ENCODE measurements at regions not wholly inside any gene's neighbourhood (a gene's known extent, or its start where the extent isn't known, plus 50 kb on each side); places are given as distances from the start of the nearest gene placed in this dataset.

DNA sequence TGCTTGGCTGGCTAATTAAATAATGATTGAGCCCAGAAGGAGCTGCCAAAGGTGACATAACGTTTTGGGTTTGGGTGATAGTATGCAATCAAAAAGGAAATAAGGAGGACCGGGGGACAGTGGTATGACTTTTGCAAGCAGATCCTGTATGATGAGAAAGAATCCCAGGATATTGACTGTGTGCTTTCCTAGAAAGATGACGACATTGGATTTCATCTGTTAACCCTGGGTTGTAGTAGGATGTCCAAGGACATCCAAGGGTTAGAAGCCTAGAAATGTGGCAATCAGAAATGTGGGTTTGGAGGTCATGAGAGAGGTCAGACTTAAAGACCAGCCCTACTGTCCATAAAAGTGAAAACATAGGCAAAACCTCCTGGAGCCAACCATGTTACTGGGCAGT, 50.3 kb upstream of the HMHB1 start:
- DNase-seq (ENCODE audit: extremely low read depth in 1 of 11, low read depth in 9 of 11, low spot score in 4 of 11) = no peak

DNA sequence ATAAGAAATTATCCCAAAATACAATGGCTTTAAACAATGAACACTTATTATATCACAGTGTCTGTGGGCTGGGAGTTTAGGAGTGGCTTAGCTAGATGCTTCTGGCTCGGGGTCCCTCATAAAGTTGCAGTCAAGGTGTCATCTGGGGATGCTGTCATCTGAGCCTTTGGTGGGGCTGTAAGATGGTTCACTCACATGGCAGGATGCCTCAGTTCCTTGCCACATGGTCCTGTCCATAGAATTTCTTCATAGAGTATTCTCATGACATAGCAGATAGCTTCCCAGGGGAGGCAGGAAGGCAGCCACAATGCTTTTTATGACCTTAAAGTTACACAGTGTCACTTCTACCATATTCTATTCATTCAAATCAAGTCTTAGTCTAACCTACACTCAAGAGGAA, 51.2 kb upstream of the HMHB1 start:
- no peak for DNase-seq (ENCODE audit: extremely low read depth in 1 of 11, low read depth in 9 of 11, low spot score in 4 of 11)

DNA sequence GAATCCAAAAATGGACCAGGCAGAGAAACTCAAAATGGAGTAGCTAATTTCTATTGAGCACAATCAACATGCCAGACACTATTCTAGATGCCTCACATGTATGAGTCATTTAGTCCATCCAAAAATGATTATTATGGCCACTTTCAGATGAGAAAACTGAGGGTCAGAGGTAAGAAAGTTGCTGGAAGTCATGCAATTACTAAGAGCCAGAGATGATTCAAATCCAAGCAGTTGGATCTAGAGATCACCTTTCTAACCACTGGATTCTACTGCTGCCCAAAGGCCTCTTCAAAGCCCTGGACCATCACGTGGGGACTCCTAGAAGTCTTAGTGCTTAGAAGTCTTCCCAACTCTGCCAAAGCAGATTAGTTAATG, 51.8 kb upstream of the HMHB1 start:
- DNase-seq (ENCODE audit: extremely low read depth in 1 of 11, low read depth in 9 of 11, low spot score in 4 of 11) = no peak

DNA sequence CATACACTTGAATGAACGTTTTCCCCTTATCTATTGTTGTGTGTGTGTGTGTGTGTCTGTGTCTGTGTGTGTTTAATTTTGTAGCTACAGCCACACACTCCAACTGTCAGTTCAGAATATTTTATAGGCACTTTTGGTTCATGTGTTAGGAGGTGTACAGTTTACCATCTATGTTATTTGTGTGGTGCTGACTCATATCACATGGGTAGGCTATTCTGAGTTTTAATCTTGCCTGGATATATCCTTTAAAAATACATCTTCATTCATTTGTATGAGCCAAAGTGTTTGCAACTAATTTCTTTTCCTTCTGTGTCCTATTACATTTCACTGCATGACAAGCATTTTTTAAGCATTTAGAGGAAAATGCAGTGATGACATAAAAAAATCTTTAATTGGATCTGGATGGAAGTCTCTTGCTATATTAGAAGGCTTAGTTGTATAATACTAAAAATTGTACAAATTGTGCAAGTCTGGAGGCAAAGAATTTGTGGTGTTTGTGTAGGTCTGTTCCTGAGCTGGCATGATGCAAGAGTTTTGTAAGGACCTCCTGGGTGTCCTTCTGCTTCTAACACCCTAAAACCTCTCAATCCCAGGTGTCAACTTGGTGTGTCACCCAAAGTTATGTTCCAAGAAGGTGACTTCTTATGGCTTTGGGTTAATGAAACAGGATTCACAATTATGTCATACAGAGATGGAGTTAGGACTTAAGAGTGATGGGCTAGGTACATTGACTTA, 52.4 kb upstream of the HMHB1 start:
- DNase-seq (ENCODE audit: extremely low read depth in 1 of 11, low read depth in 9 of 11, low spot score in 4 of 11) = no peak

GRCh38 chr5:143758750-143759149, 53.2 kb upstream of the HMHB1 start:
- no peak for DNase-seq (ENCODE audit: extremely low read depth in 1 of 11, low read depth in 9 of 11, low spot score in 4 of 11)

DNA sequence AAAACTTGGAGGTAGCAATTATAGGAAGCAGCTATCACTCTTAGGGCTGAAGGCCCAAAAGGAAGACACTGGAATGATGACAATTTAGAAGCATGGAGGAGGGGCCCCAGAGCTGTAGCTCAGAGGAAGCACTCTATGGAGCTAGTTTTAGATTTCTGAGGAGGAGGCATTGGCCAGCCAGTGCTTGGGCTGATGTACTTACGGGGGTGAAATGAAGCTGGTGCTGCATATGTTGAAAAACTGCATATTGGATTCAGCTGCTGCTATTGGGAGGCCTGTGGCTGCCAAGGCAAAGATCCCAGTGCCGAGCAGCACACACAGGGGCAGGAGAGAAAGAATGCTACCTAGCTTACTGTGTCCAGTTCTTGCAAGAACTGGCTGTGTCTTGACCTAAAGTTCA, 53.9 kb upstream of the HMHB1 start:
- no peak for DNase-seq (ENCODE audit: extremely low read depth in 1 of 11, low read depth in 9 of 11, low spot score in 4 of 11)

DNA sequence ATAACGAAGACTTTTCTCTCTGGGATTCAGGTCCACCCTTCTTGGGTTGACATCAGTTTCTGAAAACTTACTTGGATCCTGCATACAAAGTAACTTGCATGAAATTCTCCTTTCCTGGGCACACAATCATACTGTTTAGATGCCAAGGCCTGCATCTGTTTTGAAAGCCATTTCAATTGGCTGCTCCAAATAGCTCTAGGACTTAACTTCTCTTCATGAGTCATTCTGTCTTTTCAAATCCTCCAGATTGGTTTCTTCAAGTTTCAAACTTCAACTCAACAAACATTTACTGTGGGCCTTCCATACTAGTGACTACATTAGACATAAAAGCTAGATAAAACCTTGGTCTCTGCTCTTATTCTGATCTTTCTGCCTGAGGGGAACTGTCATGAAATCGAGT, 54.8 kb upstream of the HMHB1 start:
- DNase-seq (ENCODE audit: extremely low read depth in 1 of 11, low read depth in 9 of 11, low spot score in 4 of 11) = no peak

GRCh38 chr5:143755966-143756365, 56.0 kb upstream of the HMHB1 start:
- DNase-seq (ENCODE audit: extremely low read depth in 1 of 11, low read depth in 9 of 11, low spot score in 4 of 11) = peak in 3 of 11 donors; percentile 2 to 20 (median 5)

DNA sequence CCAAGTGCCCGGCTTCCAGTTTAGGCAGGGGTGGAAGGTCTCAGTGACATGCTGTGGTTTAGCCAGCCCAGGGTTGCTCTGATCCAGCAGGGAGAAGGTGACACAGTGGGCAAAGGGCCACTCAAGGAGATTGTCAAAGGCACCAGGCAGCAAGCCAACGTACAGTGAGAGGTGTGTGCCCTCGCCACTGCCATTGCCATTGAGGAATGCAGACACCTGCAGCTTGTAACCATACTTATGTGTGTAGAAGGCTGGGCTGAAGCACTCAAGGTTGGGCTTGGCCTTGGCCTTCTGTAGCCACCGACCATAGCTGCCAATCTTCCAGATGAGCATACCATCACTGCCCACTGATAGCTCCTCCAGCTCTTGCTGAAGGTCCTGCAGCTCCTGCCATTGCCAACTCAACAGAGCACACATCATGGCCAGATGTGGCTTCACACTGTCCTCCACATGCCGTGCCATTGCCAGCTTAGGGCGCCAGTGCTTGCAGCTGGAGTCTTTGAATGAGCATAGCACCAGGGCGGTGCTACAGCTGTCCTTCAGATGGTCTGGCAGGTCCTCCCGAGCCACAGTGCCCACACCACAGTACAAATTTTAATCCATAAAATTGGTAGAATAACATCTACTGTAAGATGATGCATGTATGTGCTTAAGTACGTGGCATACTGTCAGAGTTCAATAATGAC, 59.7 kb upstream of the HMHB1 start:
- DNase-seq (ENCODE audit: extremely low read depth in 1 of 11, low read depth in 9 of 11, low spot score in 4 of 11) = no peak

DNA sequence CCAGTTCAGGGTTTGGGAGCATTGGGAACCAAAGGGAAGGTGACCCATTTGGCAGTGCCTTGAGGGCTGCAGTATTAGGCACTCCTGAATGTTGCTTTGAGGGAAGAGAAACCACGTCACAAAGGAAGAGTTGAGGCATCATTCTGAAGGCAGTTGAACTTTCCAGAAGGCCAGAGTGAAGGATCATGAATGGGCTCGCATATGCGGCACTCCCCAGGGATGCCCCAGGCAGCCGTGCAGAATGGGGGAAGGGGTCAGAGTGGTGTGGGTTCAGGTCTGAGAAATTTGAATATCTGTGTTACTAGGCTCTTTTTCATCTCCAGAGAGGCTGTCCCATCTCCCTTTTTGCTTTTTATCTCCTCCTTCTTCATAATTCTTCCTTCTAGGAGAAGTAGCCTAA, 60.6 kb upstream of the HMHB1 start:
- DNase-seq (ENCODE audit: extremely low read depth in 1 of 11, low read depth in 9 of 11, low spot score in 4 of 11) = no peak

- DNase-seq (ENCODE audit: extremely low read depth in 1 of 11, low read depth in 9 of 11, low spot score in 4 of 11) = peak in 1 of 11 donors; percentile 4
Measured at GRCh38 chr5:143749581-143750205, 62.3 kb upstream of the HMHB1 start.

DNA sequence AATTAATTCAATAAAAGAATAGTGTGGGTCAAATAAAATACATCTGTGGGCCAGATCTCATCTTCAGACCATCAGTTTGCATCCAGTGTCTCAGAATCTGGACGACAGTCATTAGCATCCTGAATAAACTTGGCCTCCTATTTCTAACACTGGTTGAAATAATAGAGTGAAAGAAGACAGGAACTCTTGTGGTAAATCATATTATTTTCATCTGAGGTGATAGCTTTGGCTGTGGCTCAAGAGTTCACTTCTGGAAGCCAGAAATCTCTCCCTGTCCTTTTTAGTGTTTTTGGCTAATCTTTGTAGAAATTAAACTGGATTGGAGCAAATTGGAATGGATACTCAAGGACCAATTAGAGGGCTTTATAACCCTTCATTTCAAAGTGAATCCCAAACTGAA, 63.4 kb upstream of the HMHB1 start:
- no peak for DNase-seq (ENCODE audit: extremely low read depth in 1 of 11, low read depth in 9 of 11, low spot score in 4 of 11)

DNA sequence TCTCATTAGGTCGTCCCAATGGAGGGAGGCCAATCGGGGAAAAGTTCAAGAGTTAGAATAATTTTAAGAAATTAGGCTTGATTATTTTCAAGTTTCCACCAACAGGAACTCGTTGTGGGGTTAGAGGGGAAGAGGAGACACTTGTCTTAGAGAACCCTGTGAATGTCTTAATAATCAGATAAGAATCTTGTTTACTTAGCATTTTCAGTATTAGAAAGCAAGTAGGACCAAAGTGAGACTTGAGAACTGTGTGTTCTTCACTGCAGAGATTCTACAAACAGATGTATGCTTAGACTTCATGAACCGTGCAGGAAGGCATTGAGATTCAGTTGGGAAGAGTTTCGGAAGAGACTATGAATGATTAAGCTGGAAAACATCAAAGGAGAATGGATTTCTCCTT, 69.0 kb upstream of the HMHB1 start:
- no peak for DNase-seq (ENCODE audit: extremely low read depth in 1 of 11, low read depth in 9 of 11, low spot score in 4 of 11)

GRCh38 chr5:143741421-143741820, 70.5 kb upstream of the HMHB1 start:
- DNase-seq (ENCODE audit: extremely low read depth in 1 of 11, low read depth in 9 of 11, low spot score in 4 of 11) = no peak

GRCh38 chr5:143740956-143741355, 71.0 kb upstream of the HMHB1 start:
- DNase-seq (ENCODE audit: extremely low read depth in 1 of 11, low read depth in 9 of 11, low spot score in 4 of 11) = no peak

DNA sequence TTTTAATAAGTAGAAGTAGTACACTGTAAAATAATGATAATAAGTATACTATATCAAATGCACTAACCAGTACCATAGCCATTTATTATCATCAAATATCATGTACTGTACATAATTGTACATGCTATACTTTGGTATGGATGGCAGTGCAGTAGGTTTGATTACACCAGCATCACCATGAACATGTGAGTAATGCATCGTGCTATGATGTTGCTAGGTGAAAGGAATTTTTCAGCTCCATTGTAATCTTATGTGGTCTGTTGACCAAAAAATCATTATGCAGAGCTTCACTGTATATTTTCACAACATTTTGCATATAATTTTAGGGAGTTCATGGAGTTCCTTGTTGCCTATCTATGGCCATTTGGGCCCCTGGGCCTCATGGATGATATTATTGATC, 72.2 kb upstream of the HMHB1 start:
- DNase-seq (ENCODE audit: extremely low read depth in 1 of 11, low read depth in 9 of 11, low spot score in 4 of 11) = no peak

DNA sequence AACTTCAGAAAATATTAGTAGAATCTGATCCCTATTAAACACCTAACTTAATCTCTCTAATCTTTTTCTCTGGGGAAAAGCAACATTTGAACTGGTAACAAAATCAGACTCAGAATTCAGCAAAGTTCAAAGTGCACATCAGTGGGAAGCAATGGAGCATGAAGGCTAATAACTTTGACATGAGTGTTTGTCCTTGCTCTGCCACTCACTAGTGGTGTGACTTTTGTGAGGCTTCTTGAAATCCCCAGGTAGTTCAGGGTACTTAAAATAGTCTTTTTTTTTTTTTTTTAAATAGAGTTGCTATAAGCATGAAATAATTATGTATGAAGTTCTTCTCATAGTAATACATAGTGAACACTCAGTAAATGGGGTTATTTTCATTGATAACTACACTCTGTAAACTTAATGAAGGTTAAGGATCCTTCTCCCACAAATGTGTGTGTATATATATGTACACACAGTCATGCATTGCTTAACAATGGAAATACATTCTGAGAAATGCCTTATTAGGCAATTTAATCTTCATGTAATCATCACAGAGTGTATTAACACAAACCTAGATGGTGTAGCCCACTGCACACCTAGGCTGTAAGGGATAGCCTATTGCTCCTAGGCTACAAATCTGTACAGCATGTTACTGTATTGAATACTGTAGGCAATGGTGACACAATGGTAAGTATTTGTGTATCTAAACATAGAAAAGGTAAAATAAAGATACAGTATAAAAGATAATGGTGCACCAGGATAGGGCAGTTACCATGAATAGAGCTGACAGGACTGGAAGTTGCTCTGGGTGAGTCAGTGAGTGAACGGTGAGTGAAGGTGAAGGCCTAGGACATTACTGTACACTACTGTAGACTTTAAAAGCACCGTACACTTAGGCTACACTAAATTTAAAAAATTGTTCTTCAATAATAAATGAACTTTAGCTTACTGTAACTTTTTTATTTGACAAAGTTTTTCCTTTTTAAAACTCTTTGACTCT, 73.3 kb upstream of the HMHB1 start:
- DNase-seq (ENCODE audit: extremely low read depth in 1 of 11, low read depth in 9 of 11, low spot score in 4 of 11) = no peak

DNA sequence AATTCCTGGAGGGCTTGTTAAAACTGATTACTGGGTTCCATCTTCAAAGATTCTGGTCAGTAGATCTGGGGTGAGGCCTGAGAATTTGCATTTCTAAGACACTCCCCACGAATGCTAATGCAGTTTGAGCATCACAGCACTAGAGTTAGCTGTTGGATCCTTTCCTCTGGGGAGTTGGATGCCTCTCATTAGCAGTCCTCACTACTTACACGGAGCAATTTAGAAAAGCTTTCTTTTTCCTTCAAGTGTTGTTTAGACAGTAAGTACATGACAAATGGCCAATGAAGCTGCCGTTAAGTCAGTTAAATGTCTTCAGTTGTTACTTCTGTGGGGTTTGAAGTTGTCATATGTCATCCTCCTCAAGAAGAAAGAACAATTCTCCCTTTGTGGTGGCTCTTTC, 74.9 kb upstream of the HMHB1 start:
- no peak for DNase-seq (ENCODE audit: extremely low read depth in 1 of 11, low read depth in 9 of 11, low spot score in 4 of 11)

- no peak for DNase-seq (ENCODE audit: extremely low read depth in 1 of 11, low read depth in 9 of 11, low spot score in 4 of 11)
Measured at GRCh38 chr5:143734456-143734780, 77.5 kb upstream of the HMHB1 start.

All from renal cortex interstitium (tissue), 11 donors.